ENCODE measurements at regions not wholly inside any gene's neighbourhood (a gene's known extent, or its start where the extent isn't known, plus 50 kb on each side); places are given as distances from the start of the nearest gene placed in this dataset.

DNA sequence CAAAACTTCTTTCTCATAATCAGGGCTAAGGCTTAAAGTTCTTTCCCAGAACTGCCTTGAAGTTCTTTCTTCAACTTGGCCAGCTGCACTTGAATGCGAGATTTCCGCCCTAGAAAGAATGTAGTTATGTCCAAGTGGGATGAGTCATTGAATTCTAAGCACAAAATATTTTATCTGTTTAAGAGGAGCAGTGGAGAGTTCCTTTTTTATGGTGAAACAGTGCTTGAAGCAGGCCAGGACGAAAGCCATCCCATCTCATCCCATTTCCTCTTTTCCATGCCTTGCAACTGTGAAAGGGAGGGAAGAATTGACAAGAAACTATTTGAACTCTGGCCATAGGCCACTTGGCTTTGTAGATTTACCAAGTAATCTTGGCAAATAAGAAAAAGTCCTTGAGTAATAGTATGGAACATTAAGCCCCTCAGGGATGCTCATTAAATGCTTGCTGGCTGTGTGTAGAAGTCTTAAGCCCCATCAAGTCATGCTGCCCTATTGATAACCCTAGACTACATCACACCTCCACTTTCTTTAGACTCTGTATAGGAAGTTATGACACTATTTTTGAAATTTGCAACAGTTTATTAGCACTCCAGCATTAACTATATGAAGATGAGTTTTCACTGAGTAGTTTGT, 174.5 kb downstream of the KCTD12 start:
- DNase-seq (ENCODE audit: low read depth, low spot score) = peak; percentile 22

DNA sequence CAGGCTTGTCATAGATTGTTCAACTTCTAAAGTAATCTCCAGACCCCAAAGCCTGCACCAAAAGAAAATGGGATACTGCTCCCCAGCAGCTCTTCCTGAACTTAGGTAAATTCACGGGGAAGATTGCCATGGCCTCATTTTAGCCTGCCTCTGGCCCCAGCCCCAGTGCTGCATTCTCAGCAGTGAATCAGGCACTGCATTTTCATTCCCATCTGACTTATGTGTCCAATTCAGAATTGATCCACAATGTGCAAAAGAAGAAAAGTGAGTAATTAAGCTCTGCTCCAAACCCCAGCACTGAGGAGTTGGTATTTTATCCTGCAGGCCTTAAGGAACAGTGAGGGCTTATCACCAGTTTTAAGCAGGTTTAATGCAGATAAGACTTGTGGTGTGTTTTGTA, 176.4 kb downstream of the KCTD12 start:
- no peak for DNase-seq (ENCODE audit: low read depth, low spot score)

DNA sequence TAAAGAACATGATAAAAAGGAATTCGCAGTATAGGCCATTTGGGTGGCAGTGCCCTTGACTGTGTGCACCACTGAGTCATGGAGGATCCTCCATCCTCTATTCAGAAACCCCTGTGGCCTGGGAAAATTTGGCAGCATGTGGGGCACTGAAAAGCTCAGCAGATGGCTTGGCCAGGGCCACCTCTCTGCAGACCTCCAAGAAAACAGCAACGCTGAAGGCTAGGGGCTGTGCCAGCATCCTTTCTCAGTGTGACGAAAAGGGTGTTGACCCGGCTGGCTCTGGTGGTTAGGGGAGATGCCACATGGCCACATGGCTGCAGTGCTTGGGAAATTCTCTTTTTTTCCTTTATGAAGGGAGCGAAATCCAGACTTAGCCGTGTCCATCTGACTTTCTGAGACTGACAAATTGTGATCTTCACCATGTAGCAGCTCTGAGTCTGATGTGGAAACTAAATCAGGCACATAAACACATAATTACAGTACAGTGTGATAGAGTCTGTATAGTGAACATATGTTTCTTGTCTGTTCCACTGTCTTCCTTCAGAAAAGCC, 178.0 kb downstream of the KCTD12 start:
- DNase-seq (ENCODE audit: low read depth, low spot score) = no peak

DNA sequence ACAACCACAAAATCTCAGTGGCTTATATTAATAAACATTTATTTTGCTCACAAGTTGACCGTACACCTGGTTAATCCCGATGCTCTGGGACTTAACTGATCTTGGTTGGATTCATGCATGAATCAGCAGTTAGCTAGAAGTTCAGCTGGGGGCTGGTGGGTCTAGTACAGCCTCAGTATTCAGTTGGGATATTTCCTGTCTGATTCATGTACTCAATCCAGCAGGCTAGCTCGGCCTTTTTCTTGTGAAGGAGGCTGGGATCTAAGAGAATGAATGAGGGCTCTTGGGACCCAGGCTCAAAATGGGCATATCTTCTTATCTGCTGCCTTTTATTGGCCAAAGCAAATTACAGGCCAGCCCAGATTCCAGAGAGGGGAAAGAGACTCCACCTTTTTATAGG, 178.8 kb downstream of the KCTD12 start:
- DNase-seq (ENCODE audit: low read depth, low spot score) = no peak

DNA sequence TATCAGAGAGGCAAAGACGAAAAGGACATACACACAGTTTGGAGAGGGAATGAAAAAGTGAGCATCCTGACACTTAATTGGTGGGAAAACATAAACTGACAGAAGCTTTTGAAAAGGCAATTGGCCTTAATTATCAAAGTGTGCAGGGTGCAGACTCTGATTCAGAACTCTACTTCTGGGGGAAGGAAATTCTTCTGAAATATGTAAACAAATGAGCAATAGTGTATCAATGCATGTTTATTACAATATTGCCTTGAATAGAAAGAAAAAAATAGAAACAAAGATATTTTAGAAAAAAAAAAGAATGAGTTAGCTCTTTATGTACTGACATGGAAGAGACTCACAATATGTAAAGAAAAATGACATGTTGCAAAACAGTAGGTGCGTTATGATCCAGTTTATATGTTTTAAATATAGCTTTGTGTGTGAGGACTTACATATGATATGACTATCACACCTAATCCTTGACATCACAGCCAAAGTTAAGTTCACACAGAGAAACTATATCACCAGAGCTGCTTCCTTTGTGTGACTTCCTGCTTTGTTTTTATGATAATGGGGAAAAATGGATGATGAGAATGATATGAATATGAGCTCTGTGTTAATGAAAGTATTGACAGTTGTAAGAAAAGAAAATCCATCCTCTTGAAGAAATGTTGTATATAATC, 182.4 kb downstream of the KCTD12 start:
- DNase-seq (ENCODE audit: low read depth, low spot score) = no peak

DNA sequence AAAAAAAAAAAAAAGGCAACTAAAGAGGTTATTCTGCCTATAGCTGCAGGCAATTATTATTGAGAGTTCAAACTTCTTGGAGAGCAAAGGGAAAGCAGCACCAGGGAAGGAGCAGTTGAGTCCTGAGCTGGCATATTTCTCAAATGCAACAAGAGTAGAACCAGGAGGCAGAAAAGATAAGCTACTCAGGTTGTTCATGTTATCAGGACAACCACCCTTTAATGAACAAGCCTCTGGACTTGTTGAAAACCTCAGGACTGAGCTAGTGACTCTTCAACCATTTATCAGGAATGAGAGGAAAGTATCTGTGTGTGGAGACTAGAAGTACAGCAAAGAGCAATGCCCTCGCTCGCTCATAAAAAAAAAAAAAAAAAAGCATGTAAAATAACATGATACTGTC, 183.0 kb downstream of the KCTD12 start:
- DNase-seq (ENCODE audit: low read depth, low spot score) = no peak

DNA sequence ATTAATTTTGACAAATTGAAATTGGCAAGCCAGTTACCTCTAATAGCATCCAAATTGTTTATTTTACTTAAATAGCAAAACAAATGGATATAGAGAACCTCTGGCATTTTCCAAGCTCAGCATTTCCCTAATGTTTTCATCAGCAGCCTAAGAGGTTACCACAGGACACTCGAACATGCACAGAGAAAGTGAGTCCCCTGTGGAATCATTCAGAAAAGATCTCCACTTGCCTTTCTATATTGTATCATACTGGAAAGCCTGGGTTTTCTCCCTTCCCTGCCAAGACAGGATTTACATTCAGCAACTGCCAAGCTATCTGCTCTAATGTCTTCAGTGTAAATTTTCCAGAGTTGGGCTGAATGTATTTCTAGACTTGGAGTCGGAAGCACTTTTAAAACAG, 188.9 kb downstream of the KCTD12 start:
- no peak for DNase-seq (ENCODE audit: low read depth, low spot score)

DNA sequence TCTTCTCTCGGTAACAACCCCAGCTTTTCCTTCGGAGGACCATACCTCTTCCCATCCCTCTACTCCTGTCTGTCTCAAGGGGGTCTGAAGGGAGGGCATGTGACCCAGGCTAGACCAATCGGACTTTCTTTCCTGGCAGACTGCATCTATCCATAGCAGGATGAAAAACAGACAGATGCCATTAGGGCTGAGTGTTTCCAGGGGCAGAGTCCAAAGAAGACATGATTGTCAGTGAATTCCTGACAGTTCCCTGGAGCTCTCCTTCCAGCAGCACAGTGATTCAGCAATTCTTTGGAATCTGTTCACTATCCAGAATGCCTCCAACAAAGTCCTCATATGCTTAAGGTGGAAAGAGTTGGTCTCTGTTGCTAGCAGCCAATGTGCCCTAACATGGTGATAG, 189.8 kb downstream of the KCTD12 start:
- no peak for DNase-seq (ENCODE audit: low read depth, low spot score)

DNA sequence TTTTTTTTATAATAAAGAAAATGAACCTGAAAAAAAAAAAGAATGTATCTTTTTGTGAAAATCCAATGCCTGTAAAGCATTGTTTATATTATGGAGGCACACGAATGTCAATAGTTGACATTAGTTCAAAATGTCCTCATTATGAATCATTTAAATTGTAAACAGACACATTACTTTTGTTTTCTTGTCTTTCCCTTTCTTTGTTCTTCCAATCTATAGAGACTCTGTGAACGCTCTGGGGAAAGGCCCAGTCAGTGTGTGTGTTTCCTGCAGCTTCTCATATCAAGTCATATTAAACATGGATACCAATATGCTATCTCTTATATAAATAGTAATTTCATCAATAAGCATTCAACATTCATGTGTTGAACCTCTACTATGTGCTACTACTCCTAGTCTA, 193.1 kb downstream of the KCTD12 start:
- DNase-seq (ENCODE audit: low read depth, low spot score) = no peak

DNA sequence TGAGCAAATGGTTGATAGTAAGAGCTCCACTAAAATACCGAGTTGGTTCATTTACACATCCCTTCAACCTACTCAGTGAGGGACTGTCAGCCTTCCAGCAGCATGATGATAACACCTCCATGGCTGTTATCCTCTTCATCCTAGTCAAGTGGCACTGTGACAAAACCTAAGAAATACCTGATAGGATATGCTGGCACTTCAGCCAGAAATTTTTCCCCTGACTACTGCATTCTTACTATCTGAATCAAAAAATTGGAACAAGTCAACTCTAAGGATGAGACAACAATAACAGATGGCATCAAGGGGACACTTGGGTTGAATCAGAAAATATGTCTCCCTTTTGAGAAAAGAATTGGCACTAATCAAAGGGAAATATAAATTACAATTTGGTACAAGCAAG, 193.9 kb downstream of the KCTD12 start:
- no peak for DNase-seq (ENCODE audit: low read depth, low spot score)

DNA sequence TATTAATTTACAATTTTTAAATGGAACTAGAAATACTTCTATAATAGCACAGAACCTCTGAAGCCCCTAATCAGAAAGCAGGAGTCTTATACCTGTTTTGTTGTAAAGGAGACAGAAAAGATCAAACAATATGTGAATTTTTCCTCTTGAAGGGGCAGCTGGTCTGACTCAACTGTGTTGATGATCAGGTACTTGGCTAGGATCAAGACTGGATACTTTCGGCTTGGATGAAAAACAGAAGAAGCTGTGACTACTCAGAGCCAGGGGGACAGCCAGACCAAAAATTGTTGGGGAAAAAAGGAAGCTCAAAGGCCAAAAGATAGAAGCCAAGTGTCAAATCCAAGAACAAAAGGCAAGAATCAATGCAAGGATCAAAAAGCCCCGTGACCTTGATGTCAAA, 195.6 kb downstream of the KCTD12 start:
- no peak for DNase-seq (ENCODE audit: low read depth, low spot score)

DNA sequence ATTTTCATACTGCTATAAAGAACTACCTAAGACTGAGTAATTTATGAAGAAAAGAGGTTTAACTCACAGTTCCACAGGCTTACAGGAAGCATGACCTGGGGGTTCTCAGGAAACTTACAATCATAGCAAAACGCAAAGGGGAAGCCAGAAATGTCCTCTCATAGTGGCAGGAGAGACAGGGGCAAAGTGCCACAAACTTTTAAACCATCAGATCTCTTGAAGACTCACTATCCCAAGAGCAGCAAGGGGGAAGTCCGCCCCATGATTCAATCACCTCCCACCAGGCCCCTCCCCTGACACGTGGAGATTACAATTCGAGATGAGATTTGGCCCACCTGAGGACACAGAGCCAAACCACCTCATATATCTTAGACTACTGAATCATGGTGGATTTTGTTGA, 198.7 kb downstream of the KCTD12 start:
- DNase-seq (ENCODE audit: low read depth, low spot score) = no peak

DNA sequence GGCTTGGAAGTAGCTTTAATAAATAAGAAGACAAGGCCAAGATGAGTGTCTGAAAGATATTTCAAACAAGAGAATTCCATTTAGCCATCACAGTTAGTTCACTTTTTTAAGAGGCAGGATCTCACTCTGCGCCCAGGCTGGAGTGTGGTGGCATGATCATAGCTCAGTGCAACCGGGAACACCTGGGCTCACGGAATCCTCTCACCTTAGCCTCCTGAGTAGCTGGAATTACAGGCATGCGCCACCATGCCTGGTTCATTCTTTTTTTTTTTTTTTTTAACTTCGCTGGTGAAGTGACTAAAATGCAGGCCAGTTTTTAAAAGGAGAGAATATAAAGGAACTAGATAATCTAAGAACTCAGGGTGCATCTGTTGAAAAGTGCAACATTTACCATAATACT, 200.3 kb downstream of the KCTD12 start:
- no peak for DNase-seq (ENCODE audit: low read depth, low spot score)

DNA sequence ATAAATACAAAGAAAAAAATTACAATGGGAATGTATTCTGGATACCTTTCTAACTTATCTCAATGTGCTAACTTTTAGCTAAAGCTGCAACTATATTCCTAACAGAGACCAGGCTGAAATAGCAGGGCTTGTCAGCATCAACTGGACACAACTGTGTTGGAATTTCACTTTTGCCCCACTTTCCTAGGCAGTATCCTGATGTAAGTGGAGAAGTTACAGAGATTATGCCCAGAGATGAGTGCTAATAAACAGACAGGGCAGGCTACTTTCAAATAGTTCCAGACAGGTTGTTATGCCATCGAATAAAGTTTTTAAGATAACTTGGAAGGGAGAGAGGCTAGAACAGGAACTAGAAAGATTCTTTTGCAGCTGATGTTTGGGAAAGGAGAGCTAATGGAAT, 201.9 kb downstream of the KCTD12 start:
- no peak for DNase-seq (ENCODE audit: low read depth, low spot score)

DNA sequence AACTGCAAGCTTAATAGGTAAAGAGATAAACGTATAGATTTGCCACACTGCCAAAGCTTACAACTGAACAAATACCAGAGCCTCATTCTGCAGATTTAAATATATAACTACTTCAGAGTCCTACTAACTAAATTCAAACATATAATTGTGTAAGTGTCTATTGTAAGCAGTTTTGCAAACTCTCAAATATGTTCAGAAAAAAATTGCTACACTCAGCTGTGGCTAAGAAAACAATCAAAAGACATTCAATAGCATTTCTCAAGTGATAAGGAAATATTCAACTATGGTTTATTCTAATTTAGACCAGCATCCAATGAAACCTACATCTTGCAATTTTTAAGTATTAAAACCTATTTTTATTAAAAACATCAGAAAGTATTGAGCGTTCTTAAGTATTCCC, 202.4 kb downstream of the KCTD12 start:
- DNase-seq (ENCODE audit: low read depth, low spot score) = no peak

DNA sequence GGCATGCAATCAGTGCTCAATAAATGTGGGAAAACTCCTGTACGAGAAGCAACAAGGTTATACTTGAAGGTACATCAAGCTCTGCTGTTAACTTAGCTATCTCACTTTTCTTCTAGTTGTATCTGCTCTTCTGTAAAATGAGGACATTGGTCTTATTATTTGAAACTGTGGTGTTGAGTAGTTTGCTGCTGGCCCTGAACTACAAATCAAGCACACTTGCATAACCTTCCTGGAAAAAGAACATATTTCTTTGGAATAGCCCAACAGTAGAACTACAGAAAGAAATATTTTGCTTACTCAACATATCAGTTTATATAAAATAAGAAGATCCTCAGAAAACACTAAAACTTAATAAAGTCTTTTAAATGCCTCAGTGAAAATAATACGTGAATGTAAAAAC, 203.0 kb downstream of the KCTD12 start:
- DNase-seq (ENCODE audit: low read depth, low spot score) = no peak

DNA sequence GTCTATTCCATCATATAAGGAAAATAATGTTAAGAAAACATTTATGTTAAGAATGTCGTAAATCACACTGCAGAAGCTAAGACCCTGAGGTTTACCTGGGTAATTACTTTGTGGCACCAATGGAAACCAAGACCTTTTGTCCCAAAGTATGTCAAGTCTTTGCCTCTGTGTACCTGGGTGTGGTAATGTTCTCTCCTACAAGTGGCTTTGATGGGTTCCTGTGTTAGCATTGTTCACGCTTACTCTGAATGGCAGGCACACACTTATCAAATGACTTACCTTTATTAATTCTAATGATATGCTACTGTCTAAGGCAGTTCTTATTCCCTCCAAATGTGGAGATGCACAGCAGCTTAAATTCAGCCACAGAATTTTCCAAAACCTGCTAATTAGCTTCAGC, 206.1 kb downstream of the KCTD12 start:
- no peak for DNase-seq (ENCODE audit: low read depth, low spot score)

DNA sequence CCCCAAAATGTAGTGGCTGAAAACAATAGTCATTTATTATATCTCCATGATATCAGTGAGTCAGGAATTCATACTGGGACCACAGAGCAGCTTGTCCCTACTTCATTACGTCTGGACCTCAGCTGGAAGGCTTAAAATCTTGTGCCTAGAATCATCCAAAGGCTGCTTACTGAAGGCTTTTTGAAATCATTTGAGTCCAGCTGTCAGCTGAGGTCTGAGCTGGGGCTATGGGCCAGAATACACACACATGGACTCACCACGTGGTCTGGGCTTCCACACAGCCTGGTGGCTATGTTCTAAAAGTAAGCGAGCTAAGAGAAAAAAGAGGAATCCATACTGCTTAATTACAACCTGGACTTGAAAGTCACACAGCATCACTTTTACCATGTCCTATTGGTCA, 209.2 kb downstream of the KCTD12 start:
- peak; percentile 79 for DNase-seq (ENCODE audit: low read depth, low spot score)

DNA sequence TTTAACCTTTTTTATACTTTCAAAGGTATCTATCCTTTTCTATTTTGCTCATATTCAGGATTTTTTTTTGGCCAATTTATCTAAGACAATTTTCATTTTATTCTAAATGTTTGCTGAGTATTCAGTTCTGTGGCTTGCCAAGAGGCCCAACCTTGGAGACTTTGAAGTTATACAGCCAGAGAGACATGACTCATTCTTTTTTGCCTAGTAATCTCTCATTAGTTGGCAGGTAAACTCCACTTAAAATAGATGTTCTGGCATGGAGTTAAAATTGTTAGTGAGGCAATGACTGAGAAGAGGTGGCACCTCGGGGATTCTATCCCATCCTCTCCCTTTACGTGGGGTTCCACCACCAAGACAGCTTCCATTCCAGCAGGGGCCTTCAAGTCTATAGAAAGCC, 213.8 kb downstream of the KCTD12 start:
- no peak for DNase-seq (ENCODE audit: low read depth, low spot score)

DNA sequence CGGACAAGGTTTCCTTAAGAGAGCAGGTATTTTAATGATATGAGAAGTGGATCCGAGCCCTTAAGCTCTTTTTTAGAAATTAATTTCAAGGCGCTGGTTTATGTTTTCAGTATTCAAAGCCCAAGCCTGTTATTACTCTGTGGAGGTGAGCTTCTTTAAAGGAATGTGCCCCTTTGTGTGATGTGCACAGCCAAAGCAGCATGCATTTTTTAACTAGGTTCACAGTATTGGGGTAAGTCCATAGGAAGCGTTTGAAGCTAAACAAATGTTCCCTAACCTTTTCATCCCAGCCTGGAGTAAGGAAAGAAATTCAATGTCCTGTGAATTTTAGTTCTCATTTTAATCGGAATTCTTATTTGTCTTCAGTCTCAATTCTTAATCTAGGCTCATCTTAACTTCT, 217.5 kb downstream of the KCTD12 start:
- DNase-seq (ENCODE audit: low read depth, low spot score) = no peak

DNA sequence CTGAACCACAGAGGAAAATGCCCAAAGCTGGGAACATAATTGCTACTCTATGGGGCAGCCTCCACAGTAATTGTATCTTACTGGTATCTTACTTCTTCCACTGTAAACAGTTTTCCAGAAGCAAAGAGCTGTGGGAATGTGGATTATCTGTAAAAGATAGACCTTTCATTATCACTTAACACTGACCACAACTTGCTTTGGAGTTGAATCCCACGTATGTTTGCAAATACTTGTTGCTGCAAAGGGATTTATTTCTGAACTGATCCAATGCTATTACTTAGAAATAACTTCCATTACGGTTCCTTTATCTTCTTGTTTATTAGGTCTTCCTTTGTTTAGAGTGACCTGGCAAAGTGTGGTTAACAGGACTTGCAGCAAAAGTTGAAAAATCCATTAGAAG, 218.1 kb downstream of the KCTD12 start:
- no peak for DNase-seq (ENCODE audit: low read depth, low spot score)

DNA sequence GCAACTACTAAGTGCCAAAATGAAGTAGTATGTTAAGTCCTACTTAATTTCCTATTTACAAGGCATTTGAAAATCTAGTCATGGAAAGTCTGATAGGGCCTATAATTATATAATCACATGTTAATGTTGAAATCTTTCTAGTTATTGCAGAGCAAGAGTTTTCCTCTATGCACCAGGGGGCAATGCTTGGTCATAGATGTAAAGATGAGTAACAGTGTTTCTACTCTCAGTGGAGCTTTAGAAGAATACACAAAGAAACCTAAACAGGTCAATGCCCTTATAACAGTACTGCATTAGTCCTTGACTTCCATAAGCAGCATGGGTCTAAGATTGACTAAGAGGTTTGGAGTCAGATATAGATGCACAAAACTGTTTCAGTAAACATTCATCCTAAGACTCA, 218.7 kb downstream of the KCTD12 start:
- DNase-seq (ENCODE audit: low read depth, low spot score) = peak; percentile 24

DNA sequence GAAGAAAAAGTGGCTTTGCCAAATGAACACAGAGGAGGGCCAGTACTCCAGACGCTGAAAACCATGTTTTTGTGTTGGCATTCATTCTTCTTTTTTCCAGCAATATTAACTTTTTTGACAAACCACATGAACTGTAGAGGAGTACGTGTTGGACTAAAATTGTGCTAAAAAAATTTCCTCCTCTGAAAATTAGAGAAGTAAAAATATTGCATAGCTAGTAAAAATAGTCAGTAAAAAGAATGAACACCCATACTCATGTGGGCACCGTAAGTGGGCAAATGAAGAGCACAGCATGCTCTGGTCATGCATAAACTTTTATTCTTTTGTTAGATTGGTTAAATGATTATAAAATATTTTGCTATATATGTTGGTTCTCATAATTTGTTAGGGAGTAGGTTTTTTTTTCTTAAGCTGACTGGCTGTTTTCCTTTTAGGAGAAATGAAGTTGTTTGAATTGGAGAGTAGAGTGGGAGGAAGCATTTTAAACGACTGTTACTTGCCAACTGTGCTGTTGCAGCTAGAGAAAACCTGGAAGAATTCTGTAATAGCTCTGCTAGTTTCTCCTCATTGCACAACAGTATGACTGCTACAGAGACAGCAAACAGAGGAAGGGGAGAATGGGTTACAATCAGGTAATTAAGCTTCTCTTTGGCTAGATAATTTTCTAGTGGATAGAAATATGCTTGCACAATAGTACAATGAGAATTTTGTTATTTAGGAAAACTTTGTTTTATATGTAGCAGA, 222.4 kb downstream of the KCTD12 start:
- DNase-seq (ENCODE audit: low read depth, low spot score) = no peak

Measured in brain pericyte (primary cell).